ENCODE measurements at regions not wholly inside any gene's neighbourhood (a gene's known extent, or its start where the extent isn't known, plus 50 kb on each side); places are given as distances from the start of the nearest gene placed in this dataset.
"Not testable (repeated sequence)": the region's sequence is repeated elsewhere in the genome, so short reads cannot be mapped to it uniquely, and the experiment has no call there.

DNA sequence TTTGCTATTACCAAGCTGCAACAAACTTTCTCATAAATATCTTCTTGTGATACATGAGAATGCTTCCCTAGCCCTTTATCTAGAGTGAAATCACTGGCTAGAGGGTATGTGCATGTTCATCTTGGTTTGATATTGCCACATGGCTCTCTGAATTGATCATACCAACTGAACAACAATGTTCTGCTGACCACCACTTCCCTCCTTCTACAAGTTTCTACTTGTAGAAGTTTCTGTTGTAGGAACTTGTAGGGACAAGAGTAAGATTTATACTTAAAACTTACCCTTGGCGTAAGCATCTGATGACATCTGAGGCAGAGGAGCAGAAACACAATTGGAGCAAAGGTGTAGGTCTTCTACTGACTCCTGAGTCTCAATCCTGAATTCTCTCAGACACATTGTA, 86.3 kb upstream of the FAM13C start:
- Mint-ChIP-seq H3K27ac (no peak overlapping the region), H3K27me3 (no peaks in the 10 kb centered on the region), H3K9me3 (peaks cover 5% of the 10 kb centered on the region), H3K4me1 (no peaks in the 10 kb centered on the region), H3K36me3 (no peaks in the 10 kb centered on the region), H3K4me3 (no peak overlapping the region)
- ATAC-seq: no peak

DNA sequence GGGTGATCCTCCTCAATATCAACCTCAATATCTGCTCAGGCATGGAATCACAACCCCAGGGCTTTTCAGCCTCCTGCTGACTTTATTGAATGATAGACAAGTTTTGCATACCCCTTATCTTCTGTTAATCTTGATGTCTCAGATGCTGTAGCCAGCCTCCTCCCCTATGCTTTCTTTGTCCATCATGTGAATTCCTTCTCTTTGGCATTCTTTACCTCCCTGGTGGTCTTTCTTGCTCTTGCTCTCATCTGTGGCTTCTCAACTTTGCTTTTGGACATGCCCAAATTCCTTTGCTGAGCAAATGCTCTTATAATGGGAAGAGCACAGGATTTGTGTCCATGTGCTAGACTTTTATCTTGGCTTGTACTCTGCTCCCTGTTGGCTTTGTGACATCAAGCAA, 73.4 kb upstream of the FAM13C start:
- H3K9me3 Mint-ChIP-seq: peaks cover 11% of the 10 kb centered on the region
- no peaks in the 10 kb centered on the region for H3K4me1 Mint-ChIP-seq
- H3K4me3 Mint-ChIP-seq: no peak overlapping the region
- H3K27ac Mint-ChIP-seq: no peak overlapping the region
- no peaks in the 10 kb centered on the region for H3K27me3 Mint-ChIP-seq
- no peak for ATAC-seq
- no peaks in the 10 kb centered on the region for H3K36me3 Mint-ChIP-seq

DNA sequence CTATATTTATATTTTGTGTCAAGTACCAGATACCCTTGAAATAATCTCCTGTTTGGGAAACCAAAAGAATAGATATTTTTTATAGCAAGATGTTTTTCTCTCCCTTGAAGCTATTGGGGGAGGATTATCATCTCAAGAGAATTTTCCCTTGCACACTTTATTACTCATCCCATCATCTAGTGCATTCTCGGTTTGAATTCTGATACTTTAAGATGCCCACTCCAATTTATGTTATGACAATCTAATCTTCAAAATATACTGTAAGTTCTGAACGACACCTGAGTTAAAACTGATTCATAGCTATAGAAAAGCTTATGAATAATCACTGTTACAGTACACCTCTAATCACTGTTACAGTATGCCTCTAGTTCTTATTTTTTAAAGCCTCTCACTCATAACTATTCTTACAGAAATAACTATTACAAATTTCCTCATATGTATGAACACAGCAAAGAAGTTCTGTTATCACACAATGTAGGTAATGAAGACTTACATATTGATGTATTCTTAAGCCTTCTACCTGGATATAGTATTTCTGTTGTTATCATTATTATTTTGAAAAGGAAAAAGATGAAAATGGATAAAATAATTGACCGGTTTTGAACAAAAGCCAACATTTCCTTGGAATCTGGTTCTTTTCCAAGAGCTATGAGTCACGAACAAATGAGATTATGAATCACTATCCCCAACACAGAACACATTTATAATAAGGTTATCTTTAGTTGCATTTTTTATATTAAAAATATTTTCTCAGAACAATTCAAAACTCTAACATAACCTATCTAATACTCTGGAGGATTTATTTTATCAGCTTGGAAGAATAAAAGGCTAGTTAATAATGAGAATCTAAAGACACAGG, 72.3 kb upstream of the FAM13C start:
- Mint-ChIP-seq H3K9me3 (peaks cover 10% of the 10 kb centered on the region), H3K4me1 (no peaks in the 10 kb centered on the region), H3K27ac (no peak overlapping the region), H3K4me3 (no peak overlapping the region), H3K27me3 (no peaks in the 10 kb centered on the region), H3K36me3 (no peaks in the 10 kb centered on the region)
- ATAC-seq: no peak

DNA sequence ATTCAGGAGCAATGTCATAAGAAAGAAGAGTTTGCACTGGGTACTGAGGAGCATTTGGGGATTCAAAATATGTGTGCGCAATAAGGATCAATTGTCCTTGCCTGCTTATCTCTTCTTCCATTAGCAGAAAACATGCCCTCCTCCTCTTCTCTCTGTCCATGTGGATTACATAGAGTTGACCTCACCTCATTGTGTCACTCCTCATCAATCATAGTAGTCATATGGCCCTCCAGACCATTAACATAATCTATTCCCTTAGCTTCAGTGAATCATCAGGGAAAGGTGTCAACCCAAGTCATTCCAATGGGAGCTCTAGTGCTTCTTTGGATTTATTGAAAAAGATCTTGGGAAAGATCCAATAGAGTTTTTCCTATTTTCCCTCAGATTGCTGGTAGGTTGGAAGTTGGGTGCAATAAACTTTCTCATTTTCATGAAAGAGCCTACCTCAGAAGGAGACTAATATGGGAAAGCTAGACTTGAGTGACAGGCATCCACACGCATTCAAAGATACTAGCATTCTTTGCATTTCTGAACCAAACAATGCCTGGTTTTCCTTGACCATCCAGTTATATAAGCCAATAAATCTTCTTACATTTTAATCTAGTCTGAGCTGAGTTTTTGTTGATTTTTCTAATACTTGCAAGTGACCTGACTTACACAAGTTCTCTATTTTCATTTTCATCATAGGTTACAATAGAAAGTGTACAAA, 71.5 kb upstream of the FAM13C start:
- peaks cover 4% of the 10 kb centered on the region for H3K9me3 Mint-ChIP-seq
- no peak overlapping the region for H3K27ac Mint-ChIP-seq
- no peaks in the 10 kb centered on the region for H3K27me3 Mint-ChIP-seq
- H3K4me3 Mint-ChIP-seq: no peak overlapping the region
- ATAC-seq: no peak
- H3K4me1 Mint-ChIP-seq: no peaks in the 10 kb centered on the region
- H3K36me3 Mint-ChIP-seq: no peaks in the 10 kb centered on the region

DNA sequence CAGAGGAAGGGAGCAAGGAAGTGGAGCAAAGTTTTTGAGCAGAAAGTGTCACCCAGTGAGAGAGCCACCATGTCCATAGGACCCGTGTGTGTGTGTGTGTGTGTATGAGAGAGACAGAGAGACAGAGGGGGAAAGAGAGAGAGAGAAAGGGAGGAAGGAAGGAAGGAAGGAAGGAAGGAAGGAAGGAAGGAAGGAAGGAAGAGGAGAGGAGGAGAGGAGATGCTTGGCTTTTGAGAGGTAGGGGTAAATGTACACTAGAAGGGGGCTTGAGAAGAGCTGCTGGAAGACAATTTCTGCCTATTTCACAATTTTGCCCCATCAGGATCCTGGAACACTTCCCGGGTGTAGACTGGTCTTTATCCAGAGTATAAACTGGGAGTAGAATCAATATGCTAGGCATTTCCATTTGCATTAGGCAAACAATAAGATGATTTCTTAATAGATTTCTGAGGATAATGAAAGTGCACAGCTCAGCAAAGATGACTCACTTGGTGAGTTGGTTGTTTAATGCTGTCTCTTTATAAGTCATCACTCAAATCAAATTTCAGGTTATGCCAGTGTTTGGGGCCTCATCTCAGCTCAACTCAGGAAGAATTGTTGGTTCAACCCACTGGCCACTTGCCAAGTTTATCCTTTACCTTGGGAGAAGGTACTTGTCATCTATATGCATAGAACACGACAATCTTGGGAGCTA, 70.0 kb upstream of the FAM13C start:
- H3K4me1 Mint-ChIP-seq: no peaks in the 10 kb centered on the region
- H3K4me3 Mint-ChIP-seq: no peak overlapping the region
- ATAC-seq: no peak
- no peak overlapping the region for H3K27ac Mint-ChIP-seq
- H3K9me3 Mint-ChIP-seq: peaks cover 3% of the 10 kb centered on the region
- no peaks in the 10 kb centered on the region for H3K27me3 Mint-ChIP-seq
- no peaks in the 10 kb centered on the region for H3K36me3 Mint-ChIP-seq

DNA sequence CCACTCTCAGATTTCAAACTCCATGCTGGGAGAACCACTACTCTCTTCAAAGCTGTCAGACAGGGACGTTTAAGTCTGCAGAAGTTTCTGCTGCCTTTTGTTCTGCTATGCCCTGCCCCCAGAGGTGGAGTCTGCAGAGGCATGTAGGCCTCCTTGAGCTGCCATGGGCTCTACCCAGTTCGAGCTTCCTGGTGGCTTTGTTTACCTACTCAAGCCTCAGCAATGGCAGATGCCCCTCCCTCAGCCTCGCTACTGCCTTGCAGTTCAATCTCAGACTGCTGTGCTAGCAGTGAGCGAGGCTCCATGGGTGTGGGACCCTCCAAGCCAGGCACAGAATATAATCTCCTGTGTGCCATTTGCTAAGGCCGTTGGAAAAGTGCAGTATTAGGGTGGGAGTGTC, 51.4 kb upstream of the FAM13C start:
- not testable (repeated sequence) for H3K27ac Mint-ChIP-seq, H3K4me3 Mint-ChIP-seq, H3K4me1 Mint-ChIP-seq, H3K36me3 Mint-ChIP-seq, H3K27me3 Mint-ChIP-seq, ATAC-seq
- peaks cover 20% of the 10 kb centered on the region for H3K9me3 Mint-ChIP-seq
